ENCODE measurements at regions not wholly inside any gene's neighbourhood (a gene's known extent, or its start where the extent isn't known, plus 50 kb on each side); places are given as distances from the start of the nearest gene placed in this dataset.

DNA sequence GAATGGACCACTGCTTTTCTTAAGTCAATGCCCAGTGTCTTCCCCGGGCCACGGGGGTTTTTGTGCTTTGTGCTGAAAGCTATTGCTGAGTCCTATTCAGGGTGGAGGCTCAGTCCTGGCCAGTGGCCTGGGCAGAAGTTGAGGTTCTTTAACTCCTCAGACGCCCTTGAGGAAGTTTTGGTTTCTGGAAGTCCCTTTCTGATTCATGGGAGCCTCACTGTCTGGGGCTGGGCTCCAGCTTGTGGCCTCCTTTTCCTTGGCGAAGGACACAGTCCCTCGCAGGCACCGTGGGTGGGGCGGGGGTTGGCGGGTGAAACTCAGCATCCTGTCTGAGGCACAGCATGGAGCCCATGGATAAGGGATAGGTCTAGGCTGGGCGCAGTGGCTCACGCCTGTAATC, 465.2 kb upstream of the HS6ST1 start:
- TF ChIP-seq, protein P1, sequence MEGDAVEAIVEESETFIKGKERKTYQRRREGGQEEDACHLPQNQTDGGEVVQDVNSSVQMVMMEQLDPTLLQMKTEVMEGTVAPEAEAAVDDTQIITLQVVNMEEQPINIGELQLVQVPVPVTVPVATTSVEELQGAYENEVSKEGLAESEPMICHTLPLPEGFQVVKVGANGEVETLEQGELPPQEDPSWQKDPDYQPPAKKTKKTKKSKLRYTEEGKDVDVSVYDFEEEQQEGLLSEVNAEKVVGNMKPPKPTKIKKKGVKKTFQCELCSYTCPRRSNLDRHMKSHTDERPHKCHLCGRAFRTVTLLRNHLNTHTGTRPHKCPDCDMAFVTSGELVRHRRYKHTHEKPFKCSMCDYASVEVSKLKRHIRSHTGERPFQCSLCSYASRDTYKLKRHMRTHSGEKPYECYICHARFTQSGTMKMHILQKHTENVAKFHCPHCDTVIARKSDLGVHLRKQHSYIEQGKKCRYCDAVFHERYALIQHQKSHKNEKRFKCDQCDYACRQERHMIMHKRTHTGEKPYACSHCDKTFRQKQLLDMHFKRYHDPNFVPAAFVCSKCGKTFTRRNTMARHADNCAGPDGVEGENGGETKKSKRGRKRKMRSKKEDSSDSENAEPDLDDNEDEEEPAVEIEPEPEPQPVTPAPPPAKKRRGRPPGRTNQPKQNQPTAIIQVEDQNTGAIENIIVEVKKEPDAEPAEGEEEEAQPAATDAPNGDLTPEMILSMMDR (conservative IDR thresholded peaks at IDR 0.05 in 1 of 2, IDR thresholded peaks at IDR 0.05 in 1 of 2; ENCODE audit: low read depth in 1 of 2, low read length in 2 of 2): no peak
- TF ChIP-seq EZH2 (IDR thresholded peaks at IDR 0.05; ENCODE audit: low read length, missing control alignments): no peak
